Kidney capillary endothelial cell (primary cell): ENCODE measurements at regions not wholly inside any gene's neighbourhood (a gene's known extent, or its start where the extent isn't known, plus 50 kb on each side); places are given as distances from the start of the nearest gene placed in this dataset.

Source experiments
- DNase-seq: peaks from one replicate; pipeline ENCODE4 v3.0.0-alpha.2; 2018; ENCODE audit warnings: low spot score

- no peak for DNase-seq
Measured at GRCh38 chr4:144574509-144574908, 71.4 kb upstream of the HHIP start.

DNA sequence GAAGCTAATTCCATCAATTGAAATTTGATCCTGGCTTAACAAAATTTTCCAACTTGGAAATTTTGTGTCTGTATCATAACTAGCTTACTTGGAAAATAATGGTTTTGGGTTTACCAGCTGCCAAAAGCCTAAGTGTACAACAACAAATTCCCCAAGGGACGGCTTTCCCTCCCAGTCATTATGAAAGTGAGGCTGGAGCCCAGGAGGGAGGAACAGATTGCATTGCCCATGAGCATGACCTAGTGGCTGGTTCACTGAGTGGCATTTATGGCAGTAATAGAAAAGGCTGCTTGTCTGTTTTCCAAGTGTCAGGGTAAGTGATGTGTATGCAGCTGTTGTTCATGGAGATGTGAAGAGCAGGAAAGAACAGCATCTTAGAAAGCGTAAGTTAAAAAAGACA is 70.8 kb upstream of the HHIP start:
- DNase-seq = no peak

DNA sequence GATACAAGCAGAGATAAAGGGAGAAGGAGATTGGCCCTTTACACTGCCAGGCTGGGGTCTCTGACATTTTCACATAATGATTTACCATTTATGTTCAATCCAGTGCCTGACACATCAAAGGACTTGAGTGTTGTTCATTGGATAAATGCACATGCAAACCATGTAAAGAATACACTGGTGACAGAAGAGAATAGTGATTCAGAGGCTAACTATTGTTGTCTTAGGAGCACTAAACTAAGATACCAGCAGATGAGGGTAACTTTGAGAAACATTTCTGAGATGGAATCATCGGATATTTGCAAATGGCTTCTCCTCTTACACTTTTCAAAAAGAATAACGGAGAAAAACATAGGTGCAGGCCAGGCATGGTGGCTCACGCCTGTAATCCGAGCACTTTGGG is 67.3 kb upstream of the HHIP start:
- DNase-seq = peak; percentile 56

DNA sequence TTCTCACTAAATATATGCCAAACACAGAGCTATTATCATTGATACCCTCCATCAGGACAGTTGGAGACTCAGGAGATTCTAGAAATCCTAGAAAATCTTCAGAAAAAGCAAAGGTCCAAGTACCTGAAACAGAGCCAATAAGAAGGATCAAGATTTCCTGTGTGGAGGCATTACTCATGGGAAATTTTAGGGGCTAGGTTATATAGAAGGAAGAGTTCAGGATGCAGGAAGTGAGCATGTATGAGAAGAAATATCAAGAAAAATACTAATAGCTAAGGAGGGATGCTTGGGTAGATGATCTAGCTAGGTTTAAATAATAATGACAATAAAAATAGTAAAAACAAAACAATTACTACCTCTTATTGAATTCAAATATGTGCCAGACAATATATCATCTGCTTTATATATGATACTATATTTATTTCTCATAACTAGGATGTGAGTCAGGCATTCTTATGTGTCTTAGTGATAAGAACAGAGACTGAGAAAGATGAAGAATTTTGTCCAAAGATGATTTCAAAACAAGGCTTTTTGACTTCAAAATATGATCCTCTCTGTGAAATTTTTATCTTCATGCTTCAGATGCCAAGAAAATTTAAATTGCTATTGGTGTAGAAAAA is 66.4 kb upstream of the HHIP start:
- peak; percentile 92 for DNase-seq

- peak; percentile 14 for DNase-seq
Measured at GRCh38 chr4:144580430-144580829, 65.5 kb upstream of the HHIP start.

- DNase-seq = no peak
Measured at GRCh38 chr4:144582105-144582850, 63.7 kb upstream of the HHIP start.

DNA sequence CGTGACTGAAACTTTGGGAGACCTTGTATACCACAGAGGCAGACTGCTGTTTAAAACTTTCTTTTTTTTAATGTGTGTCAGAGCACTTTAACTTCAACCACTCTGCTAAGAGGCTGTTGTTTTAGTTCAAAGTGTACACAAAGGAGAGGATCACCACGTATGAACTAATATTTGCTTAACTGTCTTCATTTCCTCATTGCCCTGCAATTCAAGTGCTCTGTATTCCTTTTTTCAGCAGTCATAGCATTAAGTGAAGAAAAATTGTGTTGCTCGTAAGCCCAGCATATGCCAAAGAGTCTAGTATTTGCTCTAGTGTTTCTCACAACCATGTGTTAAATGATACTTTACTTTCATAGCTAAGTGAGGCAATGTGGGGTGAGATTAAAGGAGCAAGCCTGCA is 63.0 kb upstream of the HHIP start:
- no peak for DNase-seq

- no peak for DNase-seq
Measured at GRCh38 chr4:144583658-144584057, 62.3 kb upstream of the HHIP start.

GRCh38 chr4:144584428-144584827 is 61.5 kb upstream of the HHIP start:
- DNase-seq = no peak

- no peak for DNase-seq
Measured at GRCh38 chr4:144589512-144589911, 56.4 kb upstream of the HHIP start.

DNA sequence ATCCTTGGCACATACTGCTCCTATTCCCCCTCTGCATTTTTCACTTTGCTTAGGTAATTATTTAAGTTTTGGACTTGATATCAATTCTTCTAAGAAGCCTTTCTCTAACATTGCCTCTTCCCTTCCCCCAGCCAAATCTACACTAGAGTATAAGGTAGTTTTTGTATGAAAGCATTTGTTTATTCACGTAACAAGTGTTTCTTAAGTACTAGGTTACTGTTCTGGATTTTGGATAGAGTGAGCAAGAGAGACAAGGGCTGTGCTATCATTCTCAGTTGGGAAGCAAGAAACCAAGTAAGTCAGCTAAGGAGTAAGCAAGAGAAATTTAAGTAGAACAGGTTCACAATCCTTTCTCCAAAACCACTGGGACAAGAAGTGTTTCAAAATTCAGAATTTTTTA is 55.9 kb upstream of the HHIP start:
- no peak for DNase-seq

GRCh38 chr4:144591401-144591800 is 54.6 kb upstream of the HHIP start:
- DNase-seq = peak; percentile 39

DNA sequence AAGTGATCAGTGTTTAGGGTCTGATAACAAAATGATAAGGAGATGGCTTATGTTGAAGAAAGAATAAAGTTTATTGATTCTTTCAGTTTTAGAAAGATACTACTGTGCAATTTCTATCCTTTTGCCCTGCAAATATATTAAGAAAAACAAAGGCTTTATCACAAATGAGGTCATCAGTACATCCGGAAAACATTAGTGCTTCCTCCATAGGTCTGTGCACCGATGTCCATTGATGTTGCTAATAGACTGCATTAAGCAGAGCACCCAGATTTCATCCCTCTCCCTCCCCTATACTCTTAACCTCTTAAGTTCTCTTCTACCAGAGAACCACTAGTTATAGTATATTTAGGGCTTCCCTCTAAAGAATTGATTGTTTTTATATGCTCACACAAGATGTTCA is 53.7 kb upstream of the HHIP start:
- peak; percentile 34 for DNase-seq

- no peak for DNase-seq
Measured at GRCh38 chr4:144594471-144594986, 51.4 kb upstream of the HHIP start.

GRCh38 chr4:144595681-144596080 is 50.3 kb upstream of the HHIP start:
- DNase-seq = no peak
